Keratinocyte (primary cell): ENCODE measurements at regions not wholly inside any gene's neighbourhood (a gene's known extent, or its start where the extent isn't known, plus 50 kb on each side); places are given as distances from the start of the nearest gene placed in this dataset.

Source experiments
- DNase-seq: peaks from one replicate; pipeline ENCODE4 v3.0.0-alpha.2; 2011; ENCODE audit warnings: low read depth, missing footprints, low spot score
- FAIRE-seq: peaks from 2 replicates; lab custom pipeline; 2011; peaks lifted over from hg19 to GRCh38; lab: Jason Lieb, UNC
- H2AFZ ChIP-seq: 2 replicates; pipeline ENCODE4 v1.6.0; 2012; ENCODE audit warnings: low read length, control low read depth, inconsistent platforms; ENCODE audit not compliant: control insufficient read depth
- H3K27ac ChIP-seq: 2 replicates; pipeline ENCODE4 v1.5.1; 2011; ENCODE audit warnings: low read length; ENCODE audit not compliant: control insufficient read depth, insufficient read depth
- H3K27me3 ChIP-seq: 3 replicates; pipeline ENCODE4 v1.6.0; 2011; ENCODE audit warnings: low read length; ENCODE audit not compliant: control insufficient read depth, insufficient read depth; ENCODE audit errors: extremely low read depth
- H3K36me3 ChIP-seq, 2 experiments: 2 replicates in 1 of 2; 3 replicates in 1 of 2; pipeline ENCODE4 v1.5.1; 2011; ENCODE audit warnings: low read length in 2 of 2, mild to moderate bottlenecking in 1 of 2; ENCODE audit not compliant: control insufficient read depth in 2 of 2, insufficient read depth in 2 of 2; ENCODE audit errors: extremely low read depth in 1 of 2
- H3K4me1 ChIP-seq: 3 replicates; pipeline ENCODE4 v1.5.1; 2011; ENCODE audit warnings: low read length; ENCODE audit not compliant: control insufficient read depth, insufficient read depth; ENCODE audit errors: extremely low read depth
- H3K4me2 ChIP-seq: 3 replicates; pipeline ENCODE4 v1.6.0; 2011; ENCODE audit warnings: low read depth, low read length; ENCODE audit not compliant: control insufficient read depth, insufficient read depth; ENCODE audit errors: extremely low read depth
- H3K4me3 ChIP-seq, 3 experiments: fragments of 200-600 bp in 1 of 3; sonication (generic) in 1 of 3; 2 replicates in 2 of 3; 3 replicates in 1 of 3; pipeline ENCODE4 v1.5.1; 2011 to 2016; ENCODE audit warnings: low read length in 3 of 3, mild to moderate bottlenecking in 3 of 3, control low read depth in 2 of 3, inconsistent platforms in 1 of 3, low read depth in 1 of 3, mixed read lengths in 1 of 3, mixed run types in 1 of 3, moderate library complexity in 1 of 3; ENCODE audit not compliant: control insufficient read depth in 2 of 3, insufficient read depth in 2 of 3; ENCODE audit errors: extremely low read depth in 1 of 3
- H3K79me2 ChIP-seq: 2 replicates; pipeline ENCODE4 v1.6.0; 2012; ENCODE audit warnings: low read length; ENCODE audit not compliant: control insufficient read depth, insufficient read depth
- H3K9ac ChIP-seq: 3 replicates; pipeline ENCODE4 v1.6.0; 2011; ENCODE audit warnings: low read length; ENCODE audit not compliant: control insufficient read depth, insufficient read depth; ENCODE audit errors: extremely low read depth
- H3K9me1 ChIP-seq: 3 replicates; pipeline ENCODE4 v1.6.0; 2011; ENCODE audit warnings: low read length; ENCODE audit not compliant: control insufficient read depth, insufficient read depth; ENCODE audit errors: extremely low read depth
- H3K9me3 ChIP-seq: 2 replicates; pipeline ENCODE4 v1.5.1; 2012; ENCODE audit warnings: low read depth, low read length; ENCODE audit not compliant: control insufficient read depth
- H4K20me1 ChIP-seq: 3 replicates; pipeline ENCODE4 v1.6.0; 2011; ENCODE audit warnings: low read length; ENCODE audit not compliant: control insufficient read depth, insufficient read depth; ENCODE audit errors: extremely low read depth
- EZH2 ChIP-seq: IDR thresholded peaks from one replicate; pipeline ENCODE4 v1.6.1; 2012; ENCODE audit warnings: inconsistent platforms, mild to moderate bottlenecking, low read length, moderate library complexity
- dilution Hi-C: fragments of 300-500 bp; cut with MboI; formaldehyde crosslinking; loops from one replicate; pipeline ENCODE4 v1.7.0; 2020; ENCODE audit warnings: low sequenced_read_pairs; ENCODE audit not compliant: extremely low pct_ligation_motif_present
- TF ChIP-seq, protein P1 (sequence below), 3 experiments: IDR thresholded peaks in 1 of 3; conservative IDR thresholded peaks in 1 of 3; optimal IDR thresholded peaks in 1 of 3; 2 replicates in 2 of 3; 3 replicates in 1 of 3; pipeline versions ENCODE3 to v1.5.1; 2011; ENCODE audit warnings: low read length in 3 of 3, mild to moderate bottlenecking in 3 of 3, moderate library complexity in 2 of 3, control low read depth in 1 of 3, inconsistent platforms in 1 of 3; ENCODE audit not compliant: insufficient read depth in 2 of 3; ENCODE audit errors: extremely low read depth in 1 of 3

DNA sequence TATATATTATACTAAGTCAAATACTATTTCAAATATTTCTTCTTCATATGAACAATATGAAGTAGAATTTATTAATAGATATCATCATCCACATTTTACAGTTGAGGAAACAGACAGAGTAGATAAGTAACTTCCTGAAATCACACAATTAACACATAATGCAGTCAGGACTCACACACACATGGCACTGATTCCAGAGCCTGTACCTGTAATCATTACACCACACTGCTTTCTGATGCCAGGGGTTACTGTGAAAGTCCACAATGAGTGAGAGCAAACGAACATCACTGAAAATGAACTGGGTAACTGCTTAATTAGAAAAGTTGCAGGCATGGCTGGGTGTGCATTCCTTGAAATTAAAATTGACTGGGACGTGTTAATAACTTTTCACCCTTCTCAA lies 169.3 kb upstream of the IFNG-AS1 start:
- FAIRE-seq, result no peak
- Histone ChIP-seq H3K9me3 (no peaks in the 10 kb centered on the region), H3K4me2 (no peak overlapping the region), H3K27me3 (no peaks in the 10 kb centered on the region), H3K79me2 (no peaks in the 10 kb centered on the region), H2AFZ (no peak overlapping the region), H3K4me3 (no peak overlapping the region), H3K9me1 (no peaks in the 10 kb centered on the region), H4K20me1 (no peaks in the 10 kb centered on the region), H3K9ac (no peak overlapping the region), H3K36me3 (no peaks in the 10 kb centered on the region), H3K4me1 (no peaks in the 10 kb centered on the region), H3K27ac (no peak overlapping the region)
- dilution Hi-C loops, result no loop called here
- no peak for DNase-seq
- TF ChIP-seq, protein P1, sequence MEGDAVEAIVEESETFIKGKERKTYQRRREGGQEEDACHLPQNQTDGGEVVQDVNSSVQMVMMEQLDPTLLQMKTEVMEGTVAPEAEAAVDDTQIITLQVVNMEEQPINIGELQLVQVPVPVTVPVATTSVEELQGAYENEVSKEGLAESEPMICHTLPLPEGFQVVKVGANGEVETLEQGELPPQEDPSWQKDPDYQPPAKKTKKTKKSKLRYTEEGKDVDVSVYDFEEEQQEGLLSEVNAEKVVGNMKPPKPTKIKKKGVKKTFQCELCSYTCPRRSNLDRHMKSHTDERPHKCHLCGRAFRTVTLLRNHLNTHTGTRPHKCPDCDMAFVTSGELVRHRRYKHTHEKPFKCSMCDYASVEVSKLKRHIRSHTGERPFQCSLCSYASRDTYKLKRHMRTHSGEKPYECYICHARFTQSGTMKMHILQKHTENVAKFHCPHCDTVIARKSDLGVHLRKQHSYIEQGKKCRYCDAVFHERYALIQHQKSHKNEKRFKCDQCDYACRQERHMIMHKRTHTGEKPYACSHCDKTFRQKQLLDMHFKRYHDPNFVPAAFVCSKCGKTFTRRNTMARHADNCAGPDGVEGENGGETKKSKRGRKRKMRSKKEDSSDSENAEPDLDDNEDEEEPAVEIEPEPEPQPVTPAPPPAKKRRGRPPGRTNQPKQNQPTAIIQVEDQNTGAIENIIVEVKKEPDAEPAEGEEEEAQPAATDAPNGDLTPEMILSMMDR (optimal IDR thresholded peaks at IDR 0.05 in 1 of 3, IDR thresholded peaks at IDR 0.05 in 1 of 3, conservative IDR thresholded peaks at IDR 0.05 in 1 of 3; ENCODE audit: extremely low read depth in 1 of 3, insufficient read depth in 2 of 3, low read length in 3 of 3), result no peak
- no peak for TF ChIP-seq EZH2

DNA sequence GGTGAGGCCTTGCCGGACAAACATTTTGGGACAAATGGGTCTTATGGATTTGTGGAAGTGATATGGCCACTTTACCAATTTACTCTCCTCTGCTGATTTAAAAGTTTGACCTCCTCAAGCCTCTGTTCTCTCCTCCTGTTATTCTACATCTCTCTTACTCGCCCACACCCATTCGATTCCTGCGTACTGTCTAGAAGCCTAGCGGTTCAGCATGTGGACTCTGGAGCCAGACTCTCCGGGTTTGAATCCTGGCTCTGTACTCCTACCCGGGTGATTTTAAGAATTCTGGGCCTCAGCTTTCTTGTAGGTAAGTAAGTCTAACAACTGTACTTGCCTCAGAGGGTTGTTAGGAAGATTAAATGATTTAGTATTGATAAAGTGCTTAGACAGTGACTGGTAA lies 168.6 kb upstream of the IFNG-AS1 start:
- dilution Hi-C loops, result no loop called here
- Histone ChIP-seq H4K20me1 (no peaks in the 10 kb centered on the region), H3K9me1 (no peaks in the 10 kb centered on the region), H3K4me3 (no peak overlapping the region), H3K9me3 (no peaks in the 10 kb centered on the region), H3K4me2 (no peak overlapping the region), H3K27ac (no peak overlapping the region), H3K79me2 (no peaks in the 10 kb centered on the region), H3K4me1 (no peaks in the 10 kb centered on the region), H3K27me3 (no peaks in the 10 kb centered on the region), H3K36me3 (no peaks in the 10 kb centered on the region), H3K9ac (no peak overlapping the region), H2AFZ (no peak overlapping the region)
- FAIRE-seq (no peak), DNase-seq (no peak)
- TF ChIP-seq, protein P1 (optimal IDR thresholded peaks at IDR 0.05 in 1 of 3, IDR thresholded peaks at IDR 0.05 in 1 of 3, conservative IDR thresholded peaks at IDR 0.05 in 1 of 3; ENCODE audit: extremely low read depth in 1 of 3, insufficient read depth in 2 of 3, low read length in 3 of 3), result no peak
- no peak for TF ChIP-seq EZH2
